Ascending aorta (tissue), 2 donors: ENCODE measurements at regions not wholly inside any gene's neighbourhood (a gene's known extent, or its start where the extent isn't known, plus 50 kb on each side); places are given as distances from the start of the nearest gene placed in this dataset.
"Not testable (repeated sequence)": the region's sequence is repeated elsewhere in the genome, so short reads cannot be mapped to it uniquely, and the experiment has no call there.

Source experiments
- DNase-seq, 2 donors: peaks; one replicate each; pipeline ENCODE4 v3.0.0-alpha.2; 2019; ENCODE audit warnings: low spot score in 2 of 2
- H3K27ac ChIP-seq, 2 donors: fragments of 200-600 bp; sonication (generic); one replicate each; pipeline ENCODE4 v1.5.1; 2016 to 2017; ENCODE audit warnings: mild to moderate bottlenecking in 1 of 2
- H3K27me3 ChIP-seq: fragments of 200-600 bp; sonication (generic); one replicate; pipeline ENCODE4 v1.5.1; 2017
- H3K36me3 ChIP-seq, 2 donors: fragments of 200-600 bp; sonication (generic); one replicate each; pipeline ENCODE4 v1.5.1; 2016
- H3K4me1 ChIP-seq, 2 donors: fragments of 200-600 bp; sonication (generic); one replicate each; pipeline ENCODE4 v1.5.1; 2016 to 2017; ENCODE audit warnings: mild to moderate bottlenecking in 1 of 2
- H3K4me3 ChIP-seq, 2 donors: fragments of 200-600 bp; sonication (generic); one replicate each; pipeline ENCODE4 v1.5.1; 2016 to 2017; ENCODE audit warnings: mild to moderate bottlenecking in 1 of 2
- H3K9me3 ChIP-seq, 2 donors: fragments of 200-600 bp; sonication (generic); one replicate each; pipeline ENCODE4 v1.5.1; 2016
- intact Hi-C: fragments of 100-400 bp; cut with DNase I; formaldehyde crosslinking; loops from one replicate; pipeline ENCODE4 v1.15.1; 2023
- TF ChIP-seq, protein P1 (sequence below), 3 experiments: fragments of 200-600 bp in 2 of 3; fragments of 450-650 bp in 1 of 3; sonication (generic) in 2 of 3; IDR thresholded peaks; one replicate each; pipeline ENCODE4 v1.5.1; 2016 to 2019; ENCODE audit warnings: antibody characterized with exemption in 3 of 3, mild to moderate bottlenecking in 1 of 3, moderate library complexity in 1 of 3

DNA sequence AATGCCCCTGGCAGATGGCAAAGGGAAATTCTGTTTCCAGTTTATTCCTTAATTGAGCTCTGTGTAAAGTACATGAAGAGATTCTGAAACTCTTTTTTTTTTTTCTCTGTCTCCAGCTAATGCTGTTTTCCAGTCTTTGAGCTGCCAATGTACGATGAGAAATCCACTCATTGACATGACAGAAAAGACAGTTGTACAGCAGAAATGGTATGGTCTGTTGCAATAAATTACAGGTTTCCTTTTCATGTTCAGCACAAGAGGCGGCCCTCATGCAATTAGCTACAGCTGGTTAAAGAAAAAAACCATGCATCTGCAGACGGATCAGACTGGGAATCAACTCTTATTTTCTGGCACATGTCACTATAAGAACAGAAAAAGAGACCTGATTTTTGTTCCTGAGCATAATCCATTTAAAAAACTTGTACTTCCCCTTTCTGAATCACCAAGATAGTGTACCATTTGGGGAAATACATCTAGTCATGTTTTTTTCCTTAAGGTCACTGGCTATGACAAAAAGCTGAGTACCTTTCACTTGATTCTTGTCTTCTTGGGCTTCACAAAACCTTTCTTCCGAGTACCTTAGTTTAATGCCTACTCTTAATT lies 289.8 kb upstream of the PREP start:
- no peaks in the 10 kb centered on the region for H3K27me3 ChIP-seq
- no peaks in the 10 kb centered on the region for H3K4me1 ChIP-seq
- intact Hi-C loops, result no loop called here
- H3K4me3 ChIP-seq, result no peak overlapping the region
- TF ChIP-seq, protein P1, sequence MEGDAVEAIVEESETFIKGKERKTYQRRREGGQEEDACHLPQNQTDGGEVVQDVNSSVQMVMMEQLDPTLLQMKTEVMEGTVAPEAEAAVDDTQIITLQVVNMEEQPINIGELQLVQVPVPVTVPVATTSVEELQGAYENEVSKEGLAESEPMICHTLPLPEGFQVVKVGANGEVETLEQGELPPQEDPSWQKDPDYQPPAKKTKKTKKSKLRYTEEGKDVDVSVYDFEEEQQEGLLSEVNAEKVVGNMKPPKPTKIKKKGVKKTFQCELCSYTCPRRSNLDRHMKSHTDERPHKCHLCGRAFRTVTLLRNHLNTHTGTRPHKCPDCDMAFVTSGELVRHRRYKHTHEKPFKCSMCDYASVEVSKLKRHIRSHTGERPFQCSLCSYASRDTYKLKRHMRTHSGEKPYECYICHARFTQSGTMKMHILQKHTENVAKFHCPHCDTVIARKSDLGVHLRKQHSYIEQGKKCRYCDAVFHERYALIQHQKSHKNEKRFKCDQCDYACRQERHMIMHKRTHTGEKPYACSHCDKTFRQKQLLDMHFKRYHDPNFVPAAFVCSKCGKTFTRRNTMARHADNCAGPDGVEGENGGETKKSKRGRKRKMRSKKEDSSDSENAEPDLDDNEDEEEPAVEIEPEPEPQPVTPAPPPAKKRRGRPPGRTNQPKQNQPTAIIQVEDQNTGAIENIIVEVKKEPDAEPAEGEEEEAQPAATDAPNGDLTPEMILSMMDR (IDR thresholded peaks at IDR 0.05), result no peak
- H3K36me3 ChIP-seq, result no peaks in the 10 kb centered on the region
- DNase-seq, result no peak
- H3K27ac ChIP-seq, result no peak overlapping the region
- H3K9me3 ChIP-seq, result no peaks in the 10 kb centered on the region

DNA sequence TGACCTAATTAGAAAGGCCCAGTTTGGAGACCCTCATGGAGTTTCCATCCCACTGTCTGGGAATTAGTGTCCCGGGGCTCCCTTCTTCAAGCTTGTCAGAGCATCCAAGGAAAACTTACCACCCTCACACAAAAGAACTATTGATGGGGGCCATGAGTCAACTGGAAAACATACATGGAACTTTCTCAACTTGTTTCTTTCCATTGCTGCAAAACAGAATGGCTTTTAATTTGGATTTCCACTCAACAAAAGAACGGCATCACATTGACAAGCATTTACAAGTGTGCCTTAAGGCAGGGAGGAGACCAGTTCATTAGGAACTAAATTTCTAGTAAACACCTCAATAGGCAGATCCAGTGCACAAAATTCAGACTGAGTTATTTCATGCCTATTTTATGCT lies 289.1 kb upstream of the PREP start:
- intact Hi-C loops, result no loop called here
- Histone ChIP-seq H3K27me3 (no peaks in the 10 kb centered on the region), H3K4me1 (no peaks in the 10 kb centered on the region), H3K36me3 (no peaks in the 10 kb centered on the region), H3K9me3 (no peaks in the 10 kb centered on the region), H3K4me3 (no peak overlapping the region), H3K27ac (no peak overlapping the region)
- DNase-seq, result no peak
- TF ChIP-seq, protein P1 (IDR thresholded peaks at IDR 0.05), result no peak

DNA sequence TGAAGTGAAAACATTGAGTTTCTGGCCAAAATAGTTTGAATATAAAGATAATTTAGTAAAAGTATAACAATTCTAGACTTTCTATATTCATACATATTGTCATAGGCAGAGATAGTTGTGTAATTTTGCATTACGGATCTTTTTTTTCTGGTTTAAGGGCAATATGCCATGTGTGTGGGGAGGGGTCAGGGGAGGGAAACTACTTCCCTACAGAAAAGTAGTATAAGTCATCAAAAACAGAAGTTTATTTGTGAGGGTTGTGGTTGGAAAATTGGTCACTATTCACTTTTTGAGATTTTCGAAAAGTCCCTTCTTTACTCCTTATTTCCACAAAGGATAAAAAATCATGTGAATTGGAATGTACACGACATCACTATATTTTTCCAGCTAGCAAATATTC lies 288.2 kb upstream of the PREP start:
- Histone ChIP-seq H3K27me3 (no peaks in the 10 kb centered on the region), H3K4me3 (no peak overlapping the region), H3K27ac (no peak overlapping the region), H3K9me3 (no peaks in the 10 kb centered on the region), H3K36me3 (no peaks in the 10 kb centered on the region), H3K4me1 (no peaks in the 10 kb centered on the region)
- no peak for DNase-seq
- TF ChIP-seq, protein P1 (IDR thresholded peaks at IDR 0.05), result no peak
- intact Hi-C loops, result no loop called here

DNA sequence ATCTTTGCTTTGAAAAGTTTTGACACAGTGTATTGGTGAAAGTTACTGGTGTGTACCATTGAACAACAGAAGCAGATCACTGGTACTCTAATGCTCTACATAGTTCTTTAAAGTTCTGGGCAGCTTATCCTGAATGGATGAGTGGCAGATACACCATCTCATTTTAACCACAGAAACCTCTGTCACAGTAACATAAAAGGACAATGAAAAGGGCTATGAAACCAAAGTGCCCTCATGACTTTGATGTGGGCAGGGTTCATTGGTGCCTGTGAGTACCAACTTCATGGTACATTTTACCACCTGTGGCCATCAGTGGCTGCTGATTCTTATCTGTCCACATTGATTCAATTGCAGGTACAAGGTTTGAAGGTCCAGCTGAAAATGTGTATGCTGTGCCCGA lies 285.7 kb upstream of the PREP start:
- no peaks in the 10 kb centered on the region for H3K27me3 ChIP-seq
- intact Hi-C loops, result no loop called here
- no peak overlapping the region for H3K27ac ChIP-seq
- no peak for DNase-seq
- no peaks in the 10 kb centered on the region for H3K36me3 ChIP-seq
- TF ChIP-seq, protein P1 (IDR thresholded peaks at IDR 0.05), result no peak
- no peaks in the 10 kb centered on the region for H3K9me3 ChIP-seq
- H3K4me1 ChIP-seq, result no peaks in the 10 kb centered on the region
- no peak overlapping the region for H3K4me3 ChIP-seq

DNA sequence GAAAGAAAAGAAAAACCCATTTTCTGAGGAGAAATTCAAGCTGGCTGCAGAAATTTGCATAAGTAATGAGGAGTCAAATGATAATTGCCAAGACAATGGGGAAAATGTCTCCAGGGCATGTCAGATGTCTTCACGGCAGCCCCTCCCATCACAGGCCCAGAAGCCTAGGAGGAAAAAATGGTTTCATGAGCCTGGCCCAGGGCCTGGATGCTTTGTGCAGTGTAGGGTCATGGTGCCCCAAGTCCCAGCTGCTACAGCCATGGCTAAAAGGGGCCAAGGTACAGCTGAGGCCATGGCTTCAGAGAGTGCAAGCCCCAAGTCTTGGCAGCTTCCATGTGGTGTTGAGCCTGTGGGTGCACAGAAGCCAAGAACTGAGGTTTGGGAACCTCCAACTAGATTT lies 283.9 kb upstream of the PREP start:
- H3K27ac ChIP-seq, H3K9me3 ChIP-seq, intact Hi-C loops, H3K27me3 ChIP-seq, H3K4me1 ChIP-seq, DNase-seq, H3K36me3 ChIP-seq, H3K4me3 ChIP-seq: not testable (repeated sequence)

DNA sequence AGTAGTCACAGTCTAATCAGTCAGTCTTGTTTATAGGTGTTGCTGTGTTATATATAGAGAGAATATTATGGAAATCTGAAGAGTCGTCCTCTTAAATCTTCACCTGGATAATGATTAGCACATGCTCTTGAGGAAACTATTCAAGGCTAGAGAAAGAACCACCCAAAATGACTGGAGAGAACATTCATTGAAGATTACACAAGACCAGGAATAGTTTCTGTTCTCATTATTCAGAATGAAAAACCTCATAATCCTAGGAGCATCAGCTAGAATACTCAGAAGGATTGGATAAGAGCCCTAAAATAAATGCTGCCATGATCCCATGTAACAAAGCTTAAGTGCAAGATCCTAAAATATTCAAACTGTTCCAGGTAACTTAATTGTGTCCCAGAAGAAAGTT lies 278.2 kb upstream of the PREP start:
- Histone ChIP-seq H3K9me3 (peaks cover 0 to 4% of the 10 kb centered on the region in 2 donors), H3K27ac (no peak overlapping the region), H3K36me3 (no peaks in the 10 kb centered on the region), H3K4me1 (no peaks in the 10 kb centered on the region), H3K27me3 (no peaks in the 10 kb centered on the region), H3K4me3 (no peak overlapping the region)
- intact Hi-C loops, result no loop called here
- no peak for DNase-seq
- TF ChIP-seq, protein P1 (IDR thresholded peaks at IDR 0.05), result no peak
